ENCODE measurements at regions not wholly inside any gene's neighbourhood (a gene's known extent, or its start where the extent isn't known, plus 50 kb on each side); places are given as distances from the start of the nearest gene placed in this dataset.

DNA sequence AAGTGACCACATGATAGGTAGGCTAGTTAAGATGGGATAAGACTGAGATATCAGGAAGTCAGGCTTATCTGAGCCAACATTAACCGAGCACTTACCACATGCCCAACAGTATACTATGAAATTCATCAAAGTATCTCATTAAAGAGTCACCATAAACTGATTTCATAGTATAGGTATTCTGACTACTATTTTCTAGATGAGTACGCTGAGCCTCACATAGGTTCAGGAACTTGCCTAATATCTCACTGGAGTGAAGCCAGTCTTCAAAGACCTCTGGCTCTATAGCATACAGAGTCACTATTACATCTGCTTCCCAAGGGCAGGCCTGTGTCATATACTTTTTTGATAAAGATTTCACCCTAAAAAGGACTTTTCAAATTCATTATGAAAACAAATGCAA is 115.6 kb upstream of the NGF start:
- DNase-seq = no peak

GRCh38 chr1:115452600-115453329 is 114.7 kb upstream of the NGF start:
- no peaks in the 10 kb centered on the region for H3K27me3 ChIP-seq (ENCODE audit: insufficient read depth)
- no peak overlapping the region for H3K4me2 ChIP-seq
- H2AFZ ChIP-seq (ENCODE audit: low read depth) = no peak overlapping the region
- no peaks in the 10 kb centered on the region for H3K9me2 ChIP-seq
- TF ChIP-seq YY1 (IDR thresholded peaks at IDR 0.05; ENCODE audit: low read depth) (no peak), IRF3 (IDR thresholded peaks at IDR 0.05; ENCODE audit: low read depth, low read length) (no peak), SIN3A (IDR thresholded peaks at IDR 0.05; ENCODE audit: borderline replicate concordance, low read depth, low read length) (no peak), MXI1 (IDR thresholded peaks at IDR 0.05; ENCODE audit: low read depth, low read length) (no peak), RFX5 (IDR thresholded peaks at IDR 0.05; ENCODE audit: low read length) (no peak), GABPA (IDR thresholded peaks at IDR 0.05; ENCODE audit: low read depth) (no peak), GATA2 (CRISPR knock-in tag; IDR thresholded peaks at IDR 0.05) (no peak), FOXM1 (IDR thresholded peaks at IDR 0.05; ENCODE audit: low read depth) (no peak), CHD2 (IDR thresholded peaks at IDR 0.05; ENCODE audit: low read length, partially characterized antibody) (no peak), FOSL2 (IDR thresholded peaks at IDR 0.05; ENCODE audit: borderline replicate concordance, low read depth) (no peak)
- no peaks in the 10 kb centered on the region for H3K9me3 ChIP-seq
- no peak overlapping the region for H3K4me3 ChIP-seq (ENCODE audit: low read depth in 2 of 2, low read length in 1 of 2)
- H3K4me1 ChIP-seq (ENCODE audit: control insufficient read depth in 1 of 2, insufficient read depth in 2 of 2, low read depth in 1 of 2, low read length in 1 of 2) = peaks cover 3 to 21% of the 10 kb centered on the region in 2 experiments; a peak in 3 of 4 replicates
- ChIA-PET POLR2A (no interaction called here), CTCF (interaction anchor here (1.0 to 3.6 kb wide), 2 partner anchors 9 to 16 kb away, joined by 4 to 13 read pairs; no protein-coding TSS in a partner anchor)
- H3K36me3 ChIP-seq (replicated peaks in 1 of 2; ENCODE audit: control insufficient read depth in 1 of 2, insufficient read depth in 2 of 2, low read length in 1 of 2) = no peaks in the 10 kb centered on the region
- DNase-seq = no peak
- H4K20me1 ChIP-seq (ENCODE audit: insufficient read depth) = no peaks in the 10 kb centered on the region
- WGBS (ENCODE audit: low lambda C conversion rate) = 90% methylated on average over 6 of the region's 6 CpGs
- H3K79me2 ChIP-seq (ENCODE audit: insufficient read depth) = no peaks in the 10 kb centered on the region
- H3K27ac ChIP-seq (ENCODE audit: low read depth in 2 of 2, low read length in 1 of 2) = no peak overlapping the region
- no peak overlapping the region for H3K9ac ChIP-seq
- H3F3A ChIP-seq (replicated peaks; ENCODE audit: insufficient read depth) = no peaks in the 10 kb centered on the region

More for the DNA sequence above, 115.6 kb upstream of the NGF start:
- Histone ChIP-seq H3K79me2 (ENCODE audit: insufficient read depth) (no peaks in the 10 kb centered on the region), H3K9me2 (no peaks in the 10 kb centered on the region), H3K9me3 (no peaks in the 10 kb centered on the region), H3K4me1 (ENCODE audit: control insufficient read depth in 1 of 2, insufficient read depth in 2 of 2, low read depth in 1 of 2, low read length in 1 of 2) (peaks cover 3 to 21% of the 10 kb centered on the region in 2 experiments; a peak in 3 of 4 replicates), H3K4me3 (ENCODE audit: low read depth in 2 of 2, low read length in 1 of 2) (no peak overlapping the region), H3K4me2 (no peak overlapping the region), H3F3A (replicated peaks; ENCODE audit: insufficient read depth) (no peaks in the 10 kb centered on the region), H3K9ac (no peak overlapping the region), H3K27ac (ENCODE audit: low read depth in 2 of 2, low read length in 1 of 2) (no peak overlapping the region), H3K27me3 (ENCODE audit: insufficient read depth) (no peaks in the 10 kb centered on the region), H4K20me1 (ENCODE audit: insufficient read depth) (no peaks in the 10 kb centered on the region), H3K36me3 (replicated peaks in 1 of 2; ENCODE audit: control insufficient read depth in 1 of 2, insufficient read depth in 2 of 2, low read length in 1 of 2) (no peaks in the 10 kb centered on the region), H2AFZ (ENCODE audit: low read depth) (no peak overlapping the region)
- 73% methylated on average over 2 of the region's 2 CpGs for WGBS (ENCODE audit: low lambda C conversion rate)
- no peak for TF ChIP-seq RCOR1 (IDR thresholded peaks at IDR 0.05; ENCODE audit: low read length)
- no peak for TF ChIP-seq USF1 (IDR thresholded peaks at IDR 0.05; ENCODE audit: borderline replicate concordance, low read depth)
- TF ChIP-seq IRF3 (IDR thresholded peaks at IDR 0.05; ENCODE audit: low read depth, low read length) = no peak
- TF ChIP-seq RAD21 (IDR thresholded peaks at IDR 0.05; ENCODE audit: low read length) = no peak
- TF ChIP-seq TCF12 (IDR thresholded peaks at IDR 0.05) = no peak
- no peak for TF ChIP-seq MXI1 (IDR thresholded peaks at IDR 0.05; ENCODE audit: low read depth, low read length)
- TF ChIP-seq GABPA (IDR thresholded peaks at IDR 0.05; ENCODE audit: low read depth) = no peak
- no peak for TF ChIP-seq EZH2phosphoT487 (IDR thresholded peaks at IDR 0.05; ENCODE audit: borderline replicate concordance, low read depth)
- no peak for TF ChIP-seq FOXM1 (IDR thresholded peaks at IDR 0.05; ENCODE audit: low read depth)
- no peak for TF ChIP-seq SIN3A (IDR thresholded peaks at IDR 0.05; ENCODE audit: borderline replicate concordance, low read depth, low read length)
- TF ChIP-seq YY1 (IDR thresholded peaks at IDR 0.05; ENCODE audit: low read depth) = no peak
- ChIA-PET POLR2A (no interaction called here), CTCF (no interaction called here)
